Endodermal cell (in vitro differentiated cells): ENCODE measurements at regions not wholly inside any gene's neighbourhood (a gene's known extent, or its start where the extent isn't known, plus 50 kb on each side); places are given as distances from the start of the nearest gene placed in this dataset.

Source experiments
- DNase-seq: peaks from one replicate; pipeline ENCODE4 v3.0.0-alpha.2; 2017
- H3K27ac ChIP-seq: 2 replicates; pipeline ENCODE4 v1.5.1; 2013; ENCODE audit warnings: mild to moderate bottlenecking, low read depth, low read length, moderate library complexity
- H3K27me3 ChIP-seq: 2 replicates; pipeline ENCODE4 v1.6.1; 2013; ENCODE audit warnings: mild to moderate bottlenecking, low read length, moderate library complexity; ENCODE audit not compliant: insufficient read depth, control insufficient read depth, poor library complexity, severe bottlenecking
- H3K36me3 ChIP-seq: 2 replicates; pipeline ENCODE4 v1.7.0; 2013; ENCODE audit warnings: mild to moderate bottlenecking, low read length, moderate library complexity; ENCODE audit not compliant: control insufficient read depth, insufficient read depth
- H3K4me1 ChIP-seq: one replicate; pipeline ENCODE4 v1.7.0; 2013; ENCODE audit warnings: low read length; ENCODE audit not compliant: control insufficient read depth, insufficient read depth
- H3K4me3 ChIP-seq: 2 replicates; pipeline ENCODE4 v1.5.1; 2013; ENCODE audit warnings: mild to moderate bottlenecking, low read length, moderate library complexity
- H3K9ac ChIP-seq: 2 replicates; pipeline ENCODE4 v1.6.1; 2013; ENCODE audit warnings: mild to moderate bottlenecking, low read length, moderate library complexity; ENCODE audit not compliant: poor library complexity, severe bottlenecking; ENCODE audit errors: extremely low read depth
- H3K9me3 ChIP-seq: 2 replicates; pipeline ENCODE4 v1.6.1; 2013; ENCODE audit warnings: mild to moderate bottlenecking, low read length, moderate library complexity; ENCODE audit not compliant: control insufficient read depth
- H3K27ac Mint-ChIP-seq: 2 replicates; pipeline ENCODE4 v1.8.0; 2020; ENCODE audit warnings: mixed read lengths
- H3K27me3 Mint-ChIP-seq: 2 replicates; pipeline ENCODE4 v1.8.0; 2021; ENCODE audit warnings: mild to moderate bottlenecking, mixed read lengths; ENCODE audit not compliant: insufficient read depth
- H3K36me3 Mint-ChIP-seq: 2 replicates; pipeline ENCODE4 v1.8.0; 2020; ENCODE audit warnings: low read depth, mixed read lengths
- H3K4me1 Mint-ChIP-seq: 2 replicates; pipeline ENCODE4 v1.8.0; 2020; ENCODE audit warnings: mixed read lengths
- H3K4me3 Mint-ChIP-seq: 2 replicates; pipeline ENCODE4 v1.8.0; 2020; ENCODE audit warnings: mild to moderate bottlenecking, moderate library complexity, mixed read lengths
- H3K9me3 Mint-ChIP-seq: 2 replicates; pipeline ENCODE4 v1.8.0; 2020; ENCODE audit warnings: mild to moderate bottlenecking, mixed read lengths
- CTCF ChIP-seq: fragments of 200-600 bp; sonication (generic); conservative IDR thresholded peaks from 2 replicates; pipeline ENCODE4 v1.5.0; 2021; ENCODE audit warnings: antibody characterized with exemption, mild to moderate bottlenecking
- WGBS, 2 experiments: methylation state at CpG; one replicate each; pipeline versions ENCODE4 v1.1.5 to v1.1.7; 2013; ENCODE audit warnings: missing lambda C conversion rate in 2 of 2, mixed read lengths in 1 of 2; ENCODE audit not compliant: insufficient coverage in 1 of 2, insufficient read length in 1 of 2; 5-methylcytosine and 5-hydroxymethylcytosine counted together

GRCh38 chr9:120261419-120261818, 318.5 kb downstream of the CDK5RAP2 start:
- no peaks in the 10 kb centered on the region for H3K9me3 ChIP-seq
- Mint-ChIP-seq H3K27ac (no peak overlapping the region), H3K27me3 (peaks cover 7% of the 10 kb centered on the region), H3K36me3 (no peaks in the 10 kb centered on the region), H3K9me3 (no peaks in the 10 kb centered on the region), H3K4me1 (no peaks in the 10 kb centered on the region), H3K4me3 (no peak overlapping the region)
- H3K27me3 ChIP-seq: peaks cover 11% of the 10 kb centered on the region
- peaks cover 4% of the 10 kb centered on the region for H3K4me1 ChIP-seq
- no peak overlapping the region for H3K9ac ChIP-seq
- no peak for TF ChIP-seq CTCF
- no peak for DNase-seq
- WGBS, 2 experiments: 72 to 85% methylated on average over 3 to 6 of the region's 6 CpGs
- H3K27ac ChIP-seq: no peak overlapping the region
- no peaks in the 10 kb centered on the region for H3K36me3 ChIP-seq
- H3K4me3 ChIP-seq: no peak overlapping the region

GRCh38 chr9:120259100-120259499, 320.9 kb downstream of the CDK5RAP2 start:
- H3K4me3 Mint-ChIP-seq: no peak overlapping the region
- 91 to 100% methylated on average over 1 of the region's 1 CpG for WGBS, 2 experiments
- no peak overlapping the region for H3K27ac Mint-ChIP-seq
- Histone ChIP-seq H3K4me3 (no peak overlapping the region), H3K27ac (no peak overlapping the region), H3K36me3 (no peaks in the 10 kb centered on the region), H3K9me3 (no peaks in the 10 kb centered on the region), H3K4me1 (no peaks in the 10 kb centered on the region), H3K9ac (no peak overlapping the region), H3K27me3 (peaks cover 10% of the 10 kb centered on the region)
- no peak for DNase-seq
- H3K4me1 Mint-ChIP-seq: no peaks in the 10 kb centered on the region
- peaks cover 6% of the 10 kb centered on the region for H3K27me3 Mint-ChIP-seq
- no peaks in the 10 kb centered on the region for H3K9me3 Mint-ChIP-seq
- TF ChIP-seq CTCF: no peak
- no peaks in the 10 kb centered on the region for H3K36me3 Mint-ChIP-seq

GRCh38 chr9:120258096-120258495, 321.9 kb downstream of the CDK5RAP2 start:
- H3K36me3 ChIP-seq: no peaks in the 10 kb centered on the region
- H3K27me3 ChIP-seq: peaks cover 20% of the 10 kb centered on the region
- H3K27ac ChIP-seq: no peak overlapping the region
- Mint-ChIP-seq H3K36me3 (no peaks in the 10 kb centered on the region), H3K27me3 (peaks cover 2% of the 10 kb centered on the region), H3K9me3 (no peaks in the 10 kb centered on the region), H3K4me1 (no peaks in the 10 kb centered on the region), H3K27ac (no peak overlapping the region), H3K4me3 (no peak overlapping the region)
- WGBS, 2 experiments: 78 to 100% methylated on average over 1 to 3 of the region's 3 CpGs
- H3K4me1 ChIP-seq: no peaks in the 10 kb centered on the region
- no peaks in the 10 kb centered on the region for H3K9me3 ChIP-seq
- H3K4me3 ChIP-seq: no peak overlapping the region
- H3K9ac ChIP-seq: no peak overlapping the region
- no peak for DNase-seq
- TF ChIP-seq CTCF: no peak
